ENCODE measurements at regions not wholly inside any gene's neighbourhood (a gene's known extent, or its start where the extent isn't known, plus 50 kb on each side); places are given as distances from the start of the nearest gene placed in this dataset.
"Not testable (repeated sequence)": the region's sequence is repeated elsewhere in the genome, so short reads cannot be mapped to it uniquely, and the experiment has no call there.

DNA sequence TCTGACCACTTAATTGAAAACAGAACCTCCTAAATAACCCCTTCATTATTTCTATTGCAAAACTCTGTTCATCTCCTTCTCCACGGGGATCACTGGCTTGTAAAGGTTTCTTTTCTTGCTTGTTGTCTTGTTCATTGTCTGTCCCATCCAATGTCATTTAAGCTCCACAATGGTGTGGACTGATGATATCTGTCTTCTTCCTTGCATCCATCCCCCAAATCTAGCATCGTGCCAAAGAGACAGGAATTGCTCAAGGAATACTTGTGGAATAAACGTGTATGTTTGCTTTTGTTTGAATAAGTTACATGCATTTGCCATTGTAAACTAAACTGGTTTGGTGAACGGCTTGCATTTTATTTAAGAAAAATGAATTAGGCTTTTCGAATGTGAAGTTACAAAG is 306.8 kb upstream of the POM121L12 start:
- ATAC-seq, H3K36me3 Mint-ChIP-seq, H3K27ac Mint-ChIP-seq, DNase-seq, CTCF ChIA-PET, H3K4me3 Mint-ChIP-seq, H3K27me3 Mint-ChIP-seq, H3K4me1 Mint-ChIP-seq: not testable (repeated sequence)
- peaks cover 17% of the 10 kb centered on the region for H3K9me3 Mint-ChIP-seq (ENCODE audit: low read depth)

GRCh38 chr7:52727632-52728031 is 307.8 kb upstream of the POM121L12 start:
- Mint-ChIP-seq H3K9me3 (ENCODE audit: low read depth) (peaks cover 19% of the 10 kb centered on the region), H3K27ac (no peak overlapping the region), H3K36me3 (no peaks in the 10 kb centered on the region), H3K4me3 (no peak overlapping the region), H3K27me3 (no peaks in the 10 kb centered on the region), H3K4me1 (no peaks in the 10 kb centered on the region)
- CTCF ChIA-PET, result no interaction called here
- ATAC-seq, result no peak
- no peak for DNase-seq

- Mint-ChIP-seq H3K27ac (no peak overlapping the region), H3K4me3 (no peak overlapping the region), H3K9me3 (ENCODE audit: low read depth) (peaks cover 19% of the 10 kb centered on the region), H3K4me1 (no peaks in the 10 kb centered on the region), H3K36me3 (no peaks in the 10 kb centered on the region), H3K27me3 (no peaks in the 10 kb centered on the region)
- CTCF ChIA-PET, result no interaction called here
- ATAC-seq, result no peak
- no peak for DNase-seq
Measured at GRCh38 chr7:52726986-52727385, 308.4 kb upstream of the POM121L12 start.

DNA sequence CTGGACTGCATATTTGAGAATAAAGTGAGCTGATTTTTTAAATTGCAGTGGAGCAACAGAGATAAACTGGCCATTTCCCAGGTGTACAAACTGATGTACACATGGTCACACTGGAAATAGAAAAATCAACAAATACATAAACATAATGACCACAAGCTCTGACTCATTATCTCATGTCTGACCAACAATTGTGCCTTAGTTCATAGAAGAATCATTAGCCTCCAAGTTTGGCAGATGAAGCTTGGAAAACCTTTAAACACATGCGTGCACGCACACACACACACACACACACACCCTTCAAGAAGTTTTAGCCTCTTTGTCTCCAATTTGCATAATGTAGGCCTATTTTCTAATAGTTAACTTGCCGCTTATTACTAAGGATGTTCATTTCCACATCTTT is 308.9 kb upstream of the POM121L12 start:
- DNase-seq (no peak), ATAC-seq (no peak)
- CTCF ChIA-PET, result no interaction called here
- Mint-ChIP-seq H3K4me3 (no peak overlapping the region), H3K4me1 (no peaks in the 10 kb centered on the region), H3K9me3 (ENCODE audit: low read depth) (peaks cover 15% of the 10 kb centered on the region), H3K36me3 (no peaks in the 10 kb centered on the region), H3K27me3 (no peaks in the 10 kb centered on the region), H3K27ac (no peak overlapping the region)

GRCh38 chr7:52723606-52724005 is 311.8 kb upstream of the POM121L12 start:
- Mint-ChIP-seq H3K4me1 (no peaks in the 10 kb centered on the region), H3K9me3 (ENCODE audit: low read depth) (peaks cover 13% of the 10 kb centered on the region), H3K36me3 (no peaks in the 10 kb centered on the region), H3K27me3 (no peaks in the 10 kb centered on the region), H3K4me3 (no peak overlapping the region), H3K27ac (no peak overlapping the region)
- DNase-seq, result no peak
- ATAC-seq, result no peak
- CTCF ChIA-PET, result no interaction called here

- no peak overlapping the region for H3K27ac Mint-ChIP-seq
- ATAC-seq (no peak), DNase-seq (no peak)
- CTCF ChIA-PET, result no interaction called here
- H3K27me3 Mint-ChIP-seq, result no peaks in the 10 kb centered on the region
- H3K36me3 Mint-ChIP-seq, result no peaks in the 10 kb centered on the region
- H3K9me3 Mint-ChIP-seq (ENCODE audit: low read depth), result peaks cover 13% of the 10 kb centered on the region
- H3K4me1 Mint-ChIP-seq, result no peaks in the 10 kb centered on the region
- H3K4me3 Mint-ChIP-seq, result no peak overlapping the region
Measured at GRCh38 chr7:52720856-52721255, 314.6 kb upstream of the POM121L12 start.

DNA sequence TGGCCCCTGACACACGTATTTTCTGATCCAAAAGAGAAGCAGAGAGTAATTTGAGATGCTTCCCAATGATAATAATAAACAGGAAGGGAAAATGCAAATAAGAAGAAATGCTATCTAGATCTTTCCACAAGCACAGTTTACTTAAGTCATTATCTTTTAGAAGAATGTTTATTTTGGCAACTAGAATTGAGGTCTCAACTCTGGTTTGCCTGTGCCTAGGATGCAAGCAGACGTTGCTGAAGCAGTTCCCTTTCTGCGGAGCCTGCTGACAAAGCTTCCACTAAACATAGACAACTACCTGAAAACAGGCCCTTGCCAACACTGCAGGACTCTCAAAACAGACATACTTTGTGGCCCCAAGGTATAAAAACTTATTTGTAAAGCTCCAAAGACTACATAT is 315.8 kb upstream of the POM121L12 start:
- no peak overlapping the region for H3K27ac Mint-ChIP-seq

GRCh38 chr7:52715701-52716100 is 319.7 kb upstream of the POM121L12 start:
- H3K36me3 Mint-ChIP-seq, result no peaks in the 10 kb centered on the region
- H3K27me3 Mint-ChIP-seq, result no peaks in the 10 kb centered on the region
- no peak for DNase-seq
- no peak for ATAC-seq
- H3K4me1 Mint-ChIP-seq, result no peaks in the 10 kb centered on the region
- no peak overlapping the region for H3K27ac Mint-ChIP-seq
- no peak overlapping the region for H3K4me3 Mint-ChIP-seq
- peaks cover 13% of the 10 kb centered on the region for H3K9me3 Mint-ChIP-seq (ENCODE audit: low read depth)
- CTCF ChIA-PET, result no interaction called here

More for the DNA sequence above, 315.8 kb upstream of the POM121L12 start:
- Mint-ChIP-seq H3K4me1 (no peaks in the 10 kb centered on the region), H3K36me3 (no peaks in the 10 kb centered on the region), H3K4me3 (no peak overlapping the region), H3K9me3 (ENCODE audit: low read depth) (peaks cover 12% of the 10 kb centered on the region), H3K27me3 (no peaks in the 10 kb centered on the region)
- CTCF ChIA-PET, result no interaction called here
- ATAC-seq, result no peak
- no peak for DNase-seq

DNA sequence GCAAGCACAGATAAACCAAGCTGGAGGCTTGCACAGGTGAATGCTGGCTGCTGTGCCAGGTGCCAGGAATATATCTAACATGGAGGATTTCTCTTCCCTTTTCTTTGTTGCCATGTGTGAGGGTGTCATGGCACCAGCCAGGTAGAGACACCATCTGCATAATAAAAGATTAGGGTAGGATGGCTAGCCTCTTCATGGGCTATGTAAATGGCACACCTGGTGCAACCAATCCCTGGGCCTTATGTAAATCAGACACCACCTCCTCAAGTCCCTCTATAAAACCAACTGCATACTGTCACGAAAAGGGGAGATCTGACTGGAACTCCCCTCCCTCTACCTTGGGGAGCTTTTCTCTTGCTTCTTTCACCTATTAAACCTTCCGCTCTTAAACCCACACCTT is 322.5 kb upstream of the POM121L12 start:
- H3K27me3 Mint-ChIP-seq, result no peaks in the 10 kb centered on the region
- CTCF ChIA-PET, result no interaction called here
- ATAC-seq, result no peak
- no peak overlapping the region for H3K4me3 Mint-ChIP-seq
- no peak overlapping the region for H3K27ac Mint-ChIP-seq
- no peak for DNase-seq
- H3K9me3 Mint-ChIP-seq (ENCODE audit: low read depth), result peaks cover 13% of the 10 kb centered on the region
- no peaks in the 10 kb centered on the region for H3K36me3 Mint-ChIP-seq
- H3K4me1 Mint-ChIP-seq, result no peaks in the 10 kb centered on the region

DNA sequence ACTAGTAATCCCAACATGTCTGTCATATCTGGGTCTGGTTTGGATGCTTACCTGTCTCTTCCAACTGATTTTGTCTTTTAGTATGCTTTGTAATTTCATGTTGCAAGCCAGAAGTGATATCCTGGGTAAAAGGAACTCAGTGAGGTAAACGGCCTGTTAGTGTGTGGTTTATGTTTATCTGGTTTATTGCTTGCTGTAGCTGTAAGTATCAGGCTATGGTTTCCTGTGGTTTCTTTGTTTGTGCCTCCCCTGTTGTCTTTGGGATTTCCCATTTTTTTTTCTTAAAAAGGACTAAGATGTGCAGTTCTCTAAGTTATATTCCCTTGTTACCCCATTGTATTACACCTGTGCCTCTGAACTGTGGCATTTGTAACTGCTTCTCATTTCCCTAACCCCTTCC is 323.5 kb upstream of the POM121L12 start:
- Mint-ChIP-seq H3K9me3 (ENCODE audit: low read depth) (peaks cover 9% of the 10 kb centered on the region), H3K4me3 (no peak overlapping the region), H3K4me1 (no peaks in the 10 kb centered on the region), H3K36me3 (no peaks in the 10 kb centered on the region), H3K27ac (no peak overlapping the region), H3K27me3 (no peaks in the 10 kb centered on the region)
- DNase-seq (no peak), ATAC-seq (no peak)
- CTCF ChIA-PET, result no interaction called here

DNA sequence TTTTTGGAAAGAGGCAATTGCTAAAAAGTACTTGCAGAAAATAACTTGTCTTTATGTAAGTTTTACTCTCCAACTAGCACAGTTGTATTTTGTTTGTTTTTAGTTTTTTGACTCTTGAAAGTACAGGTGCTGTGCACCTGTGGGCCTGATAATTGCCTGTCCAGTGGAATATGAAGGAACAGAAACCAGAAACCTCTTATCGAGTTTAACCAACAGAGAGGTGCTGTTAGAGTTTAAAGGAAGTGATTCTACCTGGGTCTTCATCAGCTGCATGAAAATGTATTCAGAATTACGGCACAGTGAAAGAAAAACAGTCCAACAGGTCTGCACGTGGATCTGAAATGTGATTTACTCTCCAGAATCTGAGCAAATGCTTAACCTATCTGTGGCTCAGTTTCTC is 326.6 kb upstream of the POM121L12 start:
- H3K36me3 Mint-ChIP-seq, result no peaks in the 10 kb centered on the region
- ATAC-seq (no peak), DNase-seq (no peak)
- H3K4me1 Mint-ChIP-seq, result no peaks in the 10 kb centered on the region
- H3K27ac Mint-ChIP-seq, result no peak overlapping the region
- CTCF ChIA-PET, result no interaction called here
- peaks cover 9% of the 10 kb centered on the region for H3K9me3 Mint-ChIP-seq (ENCODE audit: low read depth)
- H3K4me3 Mint-ChIP-seq, result no peak overlapping the region
- no peaks in the 10 kb centered on the region for H3K27me3 Mint-ChIP-seq

- Mint-ChIP-seq H3K4me3 (no peak overlapping the region), H3K36me3 (no peaks in the 10 kb centered on the region), H3K9me3 (ENCODE audit: low read depth) (peaks cover 6% of the 10 kb centered on the region), H3K27ac (no peak overlapping the region), H3K27me3 (no peaks in the 10 kb centered on the region), H3K4me1 (no peaks in the 10 kb centered on the region)
- no peak for ATAC-seq
- CTCF ChIA-PET, result no interaction called here
- no peak for DNase-seq
Measured at GRCh38 chr7:52705768-52706167, 329.7 kb upstream of the POM121L12 start.

DNA sequence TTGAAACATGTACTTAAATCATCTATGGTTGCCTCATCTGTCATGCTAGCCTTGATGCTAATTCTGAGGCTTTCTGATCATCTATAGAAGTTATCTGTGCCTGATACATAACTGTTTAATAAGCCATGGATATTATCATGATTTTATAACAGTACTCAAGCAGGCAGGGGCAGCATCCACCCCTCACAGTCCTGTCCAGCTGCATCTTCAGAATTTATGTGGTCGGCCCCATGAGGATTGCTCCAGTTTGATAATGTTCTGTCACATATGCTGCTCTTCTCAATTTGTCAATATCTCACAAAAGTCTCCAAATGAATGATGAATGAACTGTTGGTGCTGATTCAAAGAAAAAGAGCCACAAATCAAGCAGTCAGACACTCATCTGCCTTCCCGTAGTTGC is 335.1 kb upstream of the POM121L12 start:
- CTCF ChIA-PET, result no interaction called here

DNA sequence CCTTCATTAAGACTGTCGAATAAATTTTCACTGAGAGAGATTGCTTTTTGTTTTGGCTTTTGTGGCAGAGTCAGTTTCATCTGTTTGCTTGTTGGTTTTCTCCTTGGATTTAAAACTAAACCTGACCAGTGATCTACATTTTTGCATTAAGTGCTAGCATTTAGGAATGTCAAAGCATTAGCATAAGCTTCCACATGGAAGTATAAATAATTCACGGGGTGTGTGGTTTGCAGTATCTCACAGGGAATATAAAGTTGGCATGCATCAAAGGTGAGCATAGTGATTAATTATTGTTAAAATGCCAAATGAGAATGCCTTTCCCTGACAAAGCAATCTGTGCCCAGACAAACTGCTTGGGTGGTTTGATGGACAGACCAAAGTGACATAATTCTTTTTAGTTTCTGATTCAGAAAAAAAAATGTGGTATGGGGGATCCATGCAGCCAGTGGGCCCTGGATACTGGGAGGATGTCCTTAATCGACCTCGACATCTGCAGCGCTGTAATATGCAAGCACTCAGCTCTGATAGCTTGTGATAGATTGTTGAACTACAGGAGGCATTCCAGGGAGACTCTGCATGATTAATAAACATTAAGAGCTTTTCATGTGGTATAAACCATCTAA is 339.3 kb upstream of the POM121L12 start:
- ATAC-seq, result no peak
- no peaks in the 10 kb centered on the region for H3K27me3 Mint-ChIP-seq
- H3K36me3 Mint-ChIP-seq, result no peaks in the 10 kb centered on the region
- no peak overlapping the region for H3K4me3 Mint-ChIP-seq
- no peaks in the 10 kb centered on the region for H3K4me1 Mint-ChIP-seq
- no peak overlapping the region for H3K27ac Mint-ChIP-seq
- H3K9me3 Mint-ChIP-seq (ENCODE audit: low read depth), result peaks cover 18% of the 10 kb centered on the region
- DNase-seq, result no peak
- CTCF ChIA-PET, result no interaction called here

More for the DNA sequence above, 335.1 kb upstream of the POM121L12 start:
- Mint-ChIP-seq H3K9me3 (ENCODE audit: low read depth) (peaks cover 17% of the 10 kb centered on the region), H3K27me3 (no peaks in the 10 kb centered on the region), H3K36me3 (no peaks in the 10 kb centered on the region), H3K27ac (no peak overlapping the region), H3K4me1 (no peaks in the 10 kb centered on the region), H3K4me3 (no peak overlapping the region)
- ATAC-seq (no peak), DNase-seq (no peak)

DNA sequence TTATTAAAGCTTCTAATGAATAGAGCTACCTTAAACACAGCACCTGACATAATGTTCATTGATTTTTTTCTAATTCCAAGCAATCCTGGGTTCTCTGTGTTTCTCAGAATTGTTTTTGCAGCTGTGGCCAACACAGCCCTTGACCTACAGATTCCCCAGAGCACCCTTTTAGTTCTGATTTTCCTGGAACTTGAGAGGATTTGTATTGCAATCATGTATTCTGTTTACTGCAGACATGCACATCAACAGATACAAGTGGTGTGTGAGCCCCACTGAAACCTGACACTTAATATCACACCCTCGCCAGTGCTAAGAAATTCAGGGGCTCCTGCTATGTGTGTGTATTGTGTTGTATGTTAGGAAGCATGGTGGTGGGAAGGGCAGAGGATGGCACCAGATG is 344.2 kb upstream of the POM121L12 start:
- H3K36me3 Mint-ChIP-seq, result no peaks in the 10 kb centered on the region
- CTCF ChIA-PET, result no interaction called here
- no peaks in the 10 kb centered on the region for H3K27me3 Mint-ChIP-seq
- no peak overlapping the region for H3K27ac Mint-ChIP-seq
- DNase-seq (no peak), ATAC-seq (no peak)
- no peak overlapping the region for H3K4me3 Mint-ChIP-seq
- peaks cover 25% of the 10 kb centered on the region for H3K9me3 Mint-ChIP-seq (ENCODE audit: low read depth)
- H3K4me1 Mint-ChIP-seq, result no peaks in the 10 kb centered on the region

Measured in activated CD8-positive, alpha-beta memory T cell treated with anti-CD3 and anti-CD28 coated beads, Interleukin-2, amount 10 ng/mL, durations not matched to agents 7 days and 5 days (primary cell).